ENCODE measurements at regions not wholly inside any gene's neighbourhood (a gene's known extent, or its start where the extent isn't known, plus 50 kb on each side); places are given as distances from the start of the nearest gene placed in this dataset.
"Not testable (repeated sequence)": the region's sequence is repeated elsewhere in the genome, so short reads cannot be mapped to it uniquely, and the experiment has no call there.

DNA sequence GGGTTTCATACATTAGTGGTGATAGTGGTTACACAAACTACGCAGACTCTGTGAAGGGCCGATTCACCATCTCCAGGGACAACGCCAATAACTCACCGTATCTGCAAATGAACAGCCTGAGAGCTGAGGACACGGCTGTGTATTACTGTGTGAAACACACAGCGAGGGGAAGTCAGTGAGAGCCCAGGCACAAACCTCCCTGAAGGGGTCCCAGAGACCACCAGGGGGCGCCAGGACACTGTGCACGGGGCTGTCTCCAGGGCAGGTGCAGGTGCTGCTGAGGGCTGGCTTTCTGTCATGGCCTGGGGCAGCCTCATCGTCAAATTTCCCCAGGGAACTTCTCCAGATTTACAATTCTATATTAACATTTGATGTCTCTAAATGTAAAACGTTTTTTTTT is 184.6 kb upstream of the TP53TG3C start:
- peak in 1 of 2 donors; percentile 23 for DNase-seq (ENCODE audit: extremely low read depth in 1 of 2, low read depth in 1 of 2)

DNA sequence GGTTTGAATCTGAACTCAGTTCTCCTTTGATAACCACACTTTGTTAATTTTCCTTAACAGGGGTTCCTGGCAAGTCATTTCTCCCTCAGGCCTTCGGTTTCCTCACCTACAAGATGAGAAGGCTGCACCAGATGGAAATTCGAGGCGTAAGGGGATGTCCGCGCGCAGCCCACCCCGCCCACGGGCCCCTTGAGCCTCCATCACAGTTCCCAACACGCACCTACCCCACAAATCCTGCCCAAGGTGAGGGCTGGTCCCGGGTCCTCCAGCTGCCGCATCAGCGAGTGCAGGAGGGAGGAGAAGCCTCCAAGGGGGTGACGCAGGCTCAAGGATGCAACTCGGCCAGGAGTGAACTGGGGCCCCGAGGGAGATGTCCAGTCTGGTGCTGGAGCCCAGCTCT is 166.9 kb upstream of the TP53TG3C start:
- DNase-seq (ENCODE audit: extremely low read depth in 1 of 2, low read depth in 1 of 2), result not testable (repeated sequence)

DNA sequence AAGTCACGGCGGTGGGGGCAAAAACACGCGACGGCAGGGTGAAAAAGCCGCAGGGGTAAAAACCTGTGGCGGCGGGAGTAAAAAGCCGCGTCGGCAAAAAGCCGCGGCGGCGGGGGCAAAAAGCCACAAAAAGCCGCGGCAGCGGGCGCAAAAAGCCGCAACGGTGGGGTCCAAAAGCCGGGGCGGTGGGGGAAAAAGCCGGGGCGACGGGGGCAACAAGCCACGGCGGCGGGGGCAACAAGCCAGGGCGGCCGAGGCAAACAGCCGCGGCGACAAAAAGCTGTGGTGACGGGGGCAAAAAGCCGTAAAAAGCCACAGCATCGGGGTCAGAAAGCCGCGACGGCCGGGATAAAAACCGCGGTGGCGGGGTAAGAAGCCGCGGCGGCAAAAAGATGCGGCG is 166.1 kb upstream of the TP53TG3C start:
- not testable (repeated sequence) for DNase-seq (ENCODE audit: extremely low read depth in 1 of 2, low read depth in 1 of 2)

DNA sequence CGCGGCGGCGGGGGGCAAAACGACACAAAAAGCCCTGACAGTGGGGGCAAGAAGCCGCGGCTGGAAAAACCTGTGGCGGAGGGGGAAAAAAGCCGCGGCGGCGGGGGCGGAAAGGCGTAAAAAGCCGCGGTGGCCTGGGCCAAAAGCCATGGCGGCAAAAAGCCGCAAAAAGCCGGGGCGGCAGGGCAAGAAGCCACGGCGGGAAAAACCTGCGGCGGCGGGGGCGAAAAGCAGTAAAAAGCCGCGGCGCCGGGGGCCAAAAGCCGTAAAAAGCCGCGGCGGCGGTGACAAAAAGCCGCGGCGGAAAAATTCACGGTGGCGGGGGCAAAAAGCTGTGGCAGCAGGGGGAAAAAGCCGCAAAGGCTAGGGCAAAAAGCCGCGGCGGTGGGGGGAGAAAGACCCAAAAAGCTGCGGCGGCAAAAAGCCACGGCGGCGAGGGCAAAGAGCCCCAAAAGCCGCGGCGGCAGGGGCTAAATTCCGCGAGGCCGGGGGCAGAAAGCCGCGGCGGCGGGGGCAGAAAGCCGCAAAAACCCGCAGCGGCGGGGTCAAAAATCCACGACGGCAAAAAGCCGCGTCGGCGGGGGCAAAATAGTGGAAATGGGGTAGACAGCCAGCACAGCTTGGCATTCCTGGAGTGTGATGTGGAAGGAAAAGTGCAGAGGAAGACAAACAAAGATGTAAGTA is 165.2 kb upstream of the TP53TG3C start:
- DNase-seq (ENCODE audit: extremely low read depth in 1 of 2, low read depth in 1 of 2), result not testable (repeated sequence)

DNA sequence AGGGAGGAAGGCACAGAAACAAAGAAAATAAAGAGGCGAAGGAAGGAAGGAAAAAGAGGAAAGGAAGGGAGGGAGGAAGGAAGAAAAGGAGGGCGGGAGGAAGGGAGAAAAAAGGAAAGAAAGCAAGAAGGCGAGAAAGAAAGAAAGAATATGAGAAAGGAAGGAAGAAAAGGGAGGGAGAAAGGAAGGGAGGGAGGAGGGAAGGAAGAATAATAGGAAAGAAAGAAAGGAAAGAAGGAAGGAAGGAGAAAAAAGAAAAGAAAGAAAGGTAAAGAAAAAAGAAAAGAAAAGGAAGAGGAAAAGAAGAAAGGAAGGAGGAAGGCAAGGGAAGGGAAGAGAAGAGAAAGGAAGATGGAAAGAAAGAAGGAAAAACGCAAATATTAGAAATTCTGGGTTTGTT is 145.2 kb upstream of the TP53TG3C start:
- DNase-seq (ENCODE audit: extremely low read depth in 1 of 2, low read depth in 1 of 2), result not testable (repeated sequence)

DNA sequence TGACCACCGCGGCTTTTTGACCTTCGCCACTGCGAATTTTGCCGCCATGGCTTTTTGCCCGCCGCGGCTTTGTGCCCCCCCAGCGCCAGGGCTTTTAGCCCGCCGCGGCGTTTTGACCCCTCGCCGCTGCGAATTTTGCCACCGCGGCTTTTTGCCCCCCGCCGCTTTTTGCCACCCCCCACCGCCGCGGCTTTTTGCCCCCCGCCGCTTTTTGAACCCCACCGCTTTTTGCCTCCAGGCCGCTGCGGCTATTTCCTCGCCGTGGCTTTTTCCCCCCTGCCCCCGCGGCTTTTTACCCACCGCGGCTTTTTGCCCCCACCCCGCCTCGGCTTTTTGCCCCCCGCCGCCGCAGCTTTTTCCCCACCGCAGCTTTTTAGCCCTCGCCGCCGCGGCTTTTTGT is 134.8 kb upstream of the TP53TG3C start:
- DNase-seq (ENCODE audit: extremely low read depth in 1 of 2, low read depth in 1 of 2), result no peak

DNA sequence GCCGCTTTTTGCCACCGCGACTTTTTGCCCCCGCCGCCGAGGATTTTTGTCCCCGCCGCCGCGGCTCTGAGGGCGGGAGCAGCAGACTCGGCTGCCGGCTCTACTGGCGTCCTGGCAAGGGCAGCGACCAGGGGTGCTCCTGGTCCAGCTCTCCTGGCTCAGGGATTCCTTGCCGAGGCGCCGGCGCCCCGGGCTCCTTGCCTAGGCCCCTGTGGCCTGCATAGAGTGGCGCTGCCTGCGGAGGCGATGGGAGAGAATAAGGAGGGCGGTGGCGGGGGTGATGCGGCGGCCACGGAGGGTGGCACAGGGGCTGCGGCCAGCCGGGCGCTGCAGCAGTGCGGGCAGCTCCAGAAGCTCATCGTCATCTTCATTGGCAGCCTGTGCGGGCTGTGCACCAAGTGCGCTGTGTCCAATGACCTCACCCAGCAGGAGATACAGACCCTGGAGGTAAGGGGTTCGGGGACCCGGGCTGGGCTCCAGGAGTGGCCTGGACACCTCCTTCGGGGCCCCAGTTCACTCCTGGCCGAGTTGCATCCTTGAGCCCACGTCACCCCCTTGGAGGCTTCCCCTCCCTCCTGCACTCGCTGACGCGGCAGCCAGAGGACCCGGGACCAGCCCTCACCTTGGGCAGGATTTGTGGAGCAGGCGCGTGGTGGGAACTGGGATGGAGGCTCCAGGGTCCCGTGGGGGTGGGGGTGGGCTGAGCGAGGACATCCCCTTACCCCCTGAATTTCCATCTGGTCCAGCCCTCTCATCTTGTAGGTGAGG is 134.2 kb upstream of the TP53TG3C start:
- DNase-seq (ENCODE audit: extremely low read depth in 1 of 2, low read depth in 1 of 2), result not testable (repeated sequence)

DNA sequence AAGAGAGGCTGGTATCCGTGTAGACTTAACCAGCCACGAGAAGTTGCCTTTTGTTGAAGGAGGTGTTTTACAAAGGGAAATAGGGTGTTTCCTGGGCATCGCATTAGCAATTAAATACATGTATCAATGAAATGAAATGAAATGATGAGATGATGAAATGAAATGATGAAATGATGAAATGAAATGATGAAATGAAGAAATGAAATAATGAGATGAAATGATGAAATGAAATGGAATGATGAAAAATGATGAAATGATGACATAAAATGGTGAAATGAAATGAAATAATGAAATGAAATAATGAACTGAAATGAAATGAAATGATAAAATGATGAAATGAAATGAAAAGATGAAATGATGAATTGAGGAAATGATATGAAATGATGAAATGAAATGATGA is 131.3 kb upstream of the TP53TG3C start:
- not testable (repeated sequence) for DNase-seq (ENCODE audit: extremely low read depth in 1 of 2, low read depth in 1 of 2)

DNA sequence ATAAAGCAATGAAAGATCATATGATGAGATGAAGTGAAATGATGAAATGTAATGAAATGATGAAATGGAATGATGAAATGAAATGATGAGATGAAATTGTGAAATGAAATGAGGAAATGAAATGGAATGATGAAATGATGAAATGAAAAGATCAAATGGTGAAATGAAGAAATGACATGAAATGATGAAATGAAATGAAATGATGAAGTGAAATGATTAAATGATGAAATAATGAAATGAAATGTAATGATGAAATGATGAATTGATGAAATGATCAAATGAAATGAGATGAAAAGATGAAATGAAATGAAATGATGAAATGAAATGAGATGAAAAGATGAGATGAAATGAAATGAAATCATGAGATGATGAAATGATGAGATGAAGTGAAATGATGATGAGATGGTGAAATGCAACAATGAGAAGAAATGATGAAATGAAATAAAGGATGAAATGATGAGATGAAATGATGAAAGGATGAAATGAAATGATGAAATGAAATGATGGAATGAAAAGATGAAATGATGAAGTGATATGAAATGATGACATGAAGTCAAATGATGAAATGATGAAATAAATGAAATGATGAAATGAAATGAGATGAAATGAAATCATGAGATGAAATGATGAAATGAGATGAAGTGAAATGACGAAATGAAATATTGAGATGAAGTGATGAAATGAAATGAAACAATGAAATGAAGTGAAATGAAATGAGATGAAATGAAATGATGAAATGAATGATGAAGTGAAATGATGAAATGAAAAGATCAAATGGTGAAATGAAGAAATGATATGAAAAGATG is 130.5 kb upstream of the TP53TG3C start:
- DNase-seq (ENCODE audit: extremely low read depth in 1 of 2, low read depth in 1 of 2), result not testable (repeated sequence)

DNA sequence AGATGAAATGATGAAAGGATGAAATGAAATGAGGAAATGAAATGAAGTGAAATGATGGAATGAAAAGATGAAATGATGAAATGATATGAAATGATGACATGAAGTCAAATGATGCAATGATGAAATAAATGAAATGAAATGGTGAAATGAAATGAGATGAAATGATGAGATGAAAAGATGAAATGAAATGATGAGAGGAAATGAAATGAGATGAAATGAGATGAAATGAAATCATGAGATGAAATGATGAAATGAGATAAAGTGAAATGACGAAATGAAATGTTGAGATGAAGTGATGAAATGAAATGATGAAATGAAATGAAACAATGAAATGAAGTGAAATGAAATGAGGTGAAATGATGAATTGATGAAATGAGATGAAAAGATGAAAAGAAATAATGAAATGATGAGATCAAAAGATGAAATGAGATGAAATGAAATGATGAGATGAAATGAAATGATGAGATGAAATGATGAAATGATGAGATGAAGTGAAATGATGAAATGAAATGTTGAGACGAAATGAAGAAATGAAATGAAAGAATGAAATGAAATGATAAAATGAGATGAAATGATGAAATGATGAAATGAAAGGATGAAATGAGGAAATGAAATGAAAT is 129.5 kb upstream of the TP53TG3C start:
- not testable (repeated sequence) for DNase-seq (ENCODE audit: extremely low read depth in 1 of 2, low read depth in 1 of 2)
